GM12878 (cell line): ENCODE measurements at regions not wholly inside any gene's neighbourhood (a gene's known extent, or its start where the extent isn't known, plus 50 kb on each side); places are given as distances from the start of the nearest gene placed in this dataset.

ENCODE experiments used
- ATAC-seq: fragments of 200-7000 bp; cut with Tn5 transposase; 3 replicates; pipeline ENCODE4 v1.9.1; 2020; ENCODE audit warnings: mild to moderate bottlenecking, moderate library complexity
- BruUV-seq: library from RNA; stranded (reverse); fragments of 400-500 nt; replicated peaks from 2 replicates; lab custom pipeline; 2021; lab: Mats Ljungman, UMichigan
- CTCF ChIA-PET: fragments of 300-600 bp; sonication (Branson Sonifier 250); formaldehyde crosslinking; extraction: SDS; loops from one replicate; lab custom pipeline; 2021; ENCODE audit warnings: inconsistent platforms; lab: Yijun Ruan, JAX
- POLR2A ChIA-PET: fragments of 350-600 bp; formaldehyde crosslinking; extraction: SDS; loops from one replicate; lab custom pipeline; 2021; ENCODE audit warnings: inconsistent platforms; lab: Charles Lee
- RAD21 ChIA-PET: fragments of 300-600 bp; sonication (Branson Sonifier 250); formaldehyde crosslinking; loops from one replicate; lab custom pipeline; 2023; ENCODE audit warnings: antibody characterized with exemption; ENCODE audit not compliant: unreplicated experiment; lab: Charles Lee
- SMC1A ChIA-PET: fragments of 300-600 bp; sonication (Branson Sonifier 250); formaldehyde crosslinking; loops from one replicate; lab custom pipeline; 2023; ENCODE audit not compliant: unreplicated experiment, uncharacterized antibody; lab: Charles Lee
- DNase-seq: peaks from one replicate; pipeline ENCODE4 v3.0.0-alpha.2; 2011; ENCODE audit warnings: low read depth, low spot score
- FAIRE-seq: peaks from 3 replicates; lab custom pipeline; 2011; peaks lifted over from hg19 to GRCh38; lab: Jason Lieb, UNC
- H2AFZ ChIP-seq: 2 replicates; pipeline ENCODE4 v1.6.0; 2011; ENCODE audit warnings: low read depth, low read length, control low read depth; ENCODE audit not compliant: control insufficient read depth
- H3K27ac ChIP-seq: 2 replicates; pipeline ENCODE4 v1.5.1; 2011; ENCODE audit warnings: control low read depth; ENCODE audit not compliant: control insufficient read depth, insufficient read depth
- H3K27me3 ChIP-seq, 2 experiments: replicated peaks in 1 of 2; 2 replicates each; pipeline versions ENCODE4 v1.6.0 to v1.6.1; 2011; ENCODE audit warnings: low read length in 1 of 2; ENCODE audit not compliant: control insufficient read depth in 2 of 2, insufficient read depth in 2 of 2
- H3K36me3 ChIP-seq, 2 experiments: 2 replicates each; pipeline ENCODE4 v1.5.1; 2011; ENCODE audit warnings: low read length in 1 of 2; ENCODE audit not compliant: control insufficient read depth in 2 of 2, insufficient read depth in 2 of 2
- H3K4me1 ChIP-seq: 2 replicates; pipeline ENCODE4 v1.6.1; 2011; ENCODE audit warnings: mild to moderate bottlenecking, low read length, moderate library complexity, mixed read lengths; ENCODE audit not compliant: control insufficient read depth, insufficient read depth
- H3K4me2 ChIP-seq: 2 replicates; pipeline ENCODE4 v1.6.0; 2011; ENCODE audit warnings: control low read depth; ENCODE audit not compliant: control insufficient read depth, insufficient read depth
- H3K4me3 ChIP-seq: fragments of 200-600 bp; sonication (generic); 2 replicates; pipeline ENCODE4 v1.5.1; 2016
- H3K79me2 ChIP-seq: 2 replicates; pipeline ENCODE4 v1.6.0; 2011; ENCODE audit warnings: low read length; ENCODE audit not compliant: control insufficient read depth, insufficient read depth
- H3K9ac ChIP-seq: 2 replicates; pipeline ENCODE4 v1.8.0; 2011; ENCODE audit warnings: low read length, control low read depth, mixed read lengths; ENCODE audit not compliant: control insufficient read depth, insufficient read depth
- H3K9me3 ChIP-seq: replicated peaks from 3 replicates; pipeline ENCODE4 v1.5.1; 2011; ENCODE audit warnings: mild to moderate bottlenecking, low read length; ENCODE audit not compliant: control insufficient read depth, insufficient read depth
- H4K20me1 ChIP-seq: 2 replicates; pipeline ENCODE4 v1.6.0; 2011; ENCODE audit not compliant: control insufficient read depth, insufficient read depth
- BCLAF1 ChIP-seq: fragments of 450-650 bp; IDR thresholded peaks from 2 replicates; pipeline ENCODE4 v1.6.1; 2017; ENCODE audit warnings: antibody characterized with exemption, mild to moderate bottlenecking, moderate library complexity
- EGR1 ChIP-seq, 2 experiments: IDR thresholded peaks; 1 replicate in 1 of 2; 2 replicates in 1 of 2; pipeline ENCODE4 v1.6.1; 2011 to 2012; ENCODE audit warnings: low read depth in 2 of 2, low read length in 2 of 2, borderline replicate concordance in 1 of 2, mild to moderate bottlenecking in 1 of 2, moderate library complexity in 1 of 2
- HSF1 ChIP-seq: fragments of 150-350 bp; IDR thresholded peaks from 2 replicates; pipeline ENCODE4 v1.6.1; 2014; ENCODE audit warnings: mild to moderate bottlenecking, low read depth, low read length
- MTA2 ChIP-seq: fragments of 450-650 bp; IDR thresholded peaks from 2 replicates; pipeline ENCODE4 v1.6.1; 2016; ENCODE audit warnings: low read depth, mild to moderate bottlenecking, moderate library complexity
- NBN ChIP-seq: fragments of 450-650 bp; IDR thresholded peaks from 2 replicates; pipeline ENCODE4 v1.6.1; 2016
- PBX3 ChIP-seq: IDR thresholded peaks from 2 replicates; pipeline ENCODE4 v1.6.1; 2011; ENCODE audit warnings: mild to moderate bottlenecking, low read depth, low read length, moderate library complexity; ENCODE audit not compliant: insufficient replicate concordance
- RAD51 ChIP-seq: fragments of 450-650 bp; IDR thresholded peaks from 2 replicates; pipeline ENCODE4 v1.6.1; 2016; ENCODE audit warnings: moderate library complexity, mild to moderate bottlenecking, inconsistent platforms
- TCF3 ChIP-seq: IDR thresholded peaks from 2 replicates; pipeline ENCODE4 v1.6.1; 2012; ENCODE audit warnings: low read depth, mild to moderate bottlenecking, low read length, borderline replicate concordance; ENCODE audit not compliant: insufficient read depth
- YBX1 ChIP-seq: fragments of 450-650 bp; IDR thresholded peaks from 2 replicates; pipeline ENCODE4 v1.6.1; 2016; ENCODE audit warnings: antibody characterized with exemption
- WGBS: methylation state at CpG from one replicate; pipeline ENCODE4 v1.1.6; 2016; ENCODE audit warnings: low lambda C conversion rate; ENCODE audit not compliant: insufficient replicate concordance, insufficient coverage; ENCODE audit errors: missing lambda C conversion rate; 5-methylcytosine and 5-hydroxymethylcytosine counted together
- in situ Hi-C: fragments of 300-500 bp; cut with MboI; formaldehyde crosslinking; loops from 9 replicates; pipeline ENCODE4 v1.14.3; 2018; ENCODE audit warnings: mixed read lengths
- intact Hi-C: fragments of 100-400 bp; cut with micrococcal nuclease; formaldehyde crosslinking; loops from one replicate; pipeline ENCODE4 v1.14.2; 2022; ENCODE audit not compliant: unreplicated experiment

- no peak for TF ChIP-seq PBX3
- no peak for TF ChIP-seq MTA2
- TF ChIP-seq RAD51, result no peak
- no peak for TF ChIP-seq EGR1 (IDR thresholded peaks at IDR 0.05; ENCODE audit: borderline replicate concordance in 1 of 2, low read depth in 2 of 2, low read length in 2 of 2)
- TF ChIP-seq TCF3, result no peak
- no peak for TF ChIP-seq HSF1
- TF ChIP-seq NBN, result no peak
- no peak for TF ChIP-seq YBX1
- TF ChIP-seq, all 136 proteins: peak for 0
These were observed 58.7 kb upstream of the ACTR3 start (continued) for GRCh38 chr2:113831161-113831560.

- H3K27ac ChIP-seq, result no peak overlapping the region
- no peak overlapping the region for H3K9ac ChIP-seq
- H3K27me3 ChIP-seq, result no peaks in the 10 kb centered on the region
- SMC1A ChIA-PET, result interaction anchor here (1.0 to 1.8 kb wide), 2 partner anchors 8 to 28 kb away, joined by 3 to 4 read pairs; no protein-coding TSS in a partner anchor
- H3K36me3 ChIP-seq, result no peaks in the 10 kb centered on the region
- RAD21 ChIA-PET, result no interaction called here
- no peaks in the 10 kb centered on the region for H3K4me1 ChIP-seq
- H2AFZ ChIP-seq, result no peak overlapping the region
- H3K9me3 ChIP-seq, result no peaks in the 10 kb centered on the region
- no peaks in the 10 kb centered on the region for H4K20me1 ChIP-seq
- H3K4me2 ChIP-seq, result no peak overlapping the region
- FAIRE-seq (no peak), ATAC-seq (no peak), DNase-seq (no peak)
- CTCF ChIA-PET, result no interaction called here
- BruUV-seq, result no TSS peak
- intact Hi-C loops, result no loop called here
- POLR2A ChIA-PET, result no interaction called here
- no peak overlapping the region for H3K4me3 ChIP-seq
- in situ Hi-C loops, result no loop called here
- no peak for TF ChIP-seq BCLAF1
- TF ChIP-seq, all 136 proteins: peak for 0
- WGBS, result 75% methylated on average over 5 of the region's 5 CpGs
- H3K79me2 ChIP-seq, result no peaks in the 10 kb centered on the region
These were observed 60.1 kb upstream of the ACTR3 start for GRCh38 chr2:113829761-113830160.
